K562 (cell line): ENCODE measurements at regions not wholly inside any gene's neighbourhood (a gene's known extent, or its start where the extent isn't known, plus 50 kb on each side); places are given as distances from the start of the nearest gene placed in this dataset.

Source experiments
- TF ChIP-seq, protein P1 (sequence below): fragments of 450-650 bp; IDR thresholded peaks from 2 replicates; pipeline ENCODE4 v1.6.1; 2017; ENCODE audit warnings: antibody characterized with exemption, mild to moderate bottlenecking
- TF ChIP-seq, protein P2 (sequence below), 3 experiments: IDR thresholded peaks in 2 of 3; conservative IDR thresholded peaks in 1 of 3; 2 replicates each; pipeline ENCODE4 v1.5.1; 2011 to 2012; ENCODE audit warnings: low read length in 3 of 3, mild to moderate bottlenecking in 3 of 3, control low read depth in 2 of 3, improper control_type of control experiment in 1 of 3, inconsistent platforms in 1 of 3, low read depth in 1 of 3, mixed read lengths in 1 of 3, moderate library complexity in 1 of 3; ENCODE audit not compliant: insufficient read depth in 2 of 3
- TF ChIP-seq, protein P3 (sequence below): fragments of 450-650 bp; formaldehyde crosslinking; IDR thresholded peaks from 2 replicates; pipeline ENCODE4 v1.4.0; 2022; ENCODE audit warnings: missing genetic modification characterization

DNA sequence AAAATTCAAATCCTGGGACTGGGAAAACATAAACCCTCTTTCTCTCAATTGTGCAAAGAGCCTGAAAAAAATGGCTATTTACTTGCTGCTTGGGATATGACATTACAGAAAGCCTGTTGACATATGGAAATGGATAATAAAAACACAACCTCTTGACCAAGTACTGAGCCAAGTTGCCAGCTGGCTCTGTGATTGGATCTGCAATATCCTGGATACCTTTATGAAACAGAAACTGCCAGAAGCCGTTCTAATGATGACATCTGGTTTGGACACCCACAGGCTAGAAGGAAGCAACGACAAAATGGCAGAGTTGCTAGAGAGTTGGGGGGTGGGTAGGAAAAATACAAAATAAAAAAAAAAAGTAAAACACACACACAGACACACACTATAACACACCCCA, 481.4 kb downstream of the FAT4 start:
- TF ChIP-seq, protein P1, sequence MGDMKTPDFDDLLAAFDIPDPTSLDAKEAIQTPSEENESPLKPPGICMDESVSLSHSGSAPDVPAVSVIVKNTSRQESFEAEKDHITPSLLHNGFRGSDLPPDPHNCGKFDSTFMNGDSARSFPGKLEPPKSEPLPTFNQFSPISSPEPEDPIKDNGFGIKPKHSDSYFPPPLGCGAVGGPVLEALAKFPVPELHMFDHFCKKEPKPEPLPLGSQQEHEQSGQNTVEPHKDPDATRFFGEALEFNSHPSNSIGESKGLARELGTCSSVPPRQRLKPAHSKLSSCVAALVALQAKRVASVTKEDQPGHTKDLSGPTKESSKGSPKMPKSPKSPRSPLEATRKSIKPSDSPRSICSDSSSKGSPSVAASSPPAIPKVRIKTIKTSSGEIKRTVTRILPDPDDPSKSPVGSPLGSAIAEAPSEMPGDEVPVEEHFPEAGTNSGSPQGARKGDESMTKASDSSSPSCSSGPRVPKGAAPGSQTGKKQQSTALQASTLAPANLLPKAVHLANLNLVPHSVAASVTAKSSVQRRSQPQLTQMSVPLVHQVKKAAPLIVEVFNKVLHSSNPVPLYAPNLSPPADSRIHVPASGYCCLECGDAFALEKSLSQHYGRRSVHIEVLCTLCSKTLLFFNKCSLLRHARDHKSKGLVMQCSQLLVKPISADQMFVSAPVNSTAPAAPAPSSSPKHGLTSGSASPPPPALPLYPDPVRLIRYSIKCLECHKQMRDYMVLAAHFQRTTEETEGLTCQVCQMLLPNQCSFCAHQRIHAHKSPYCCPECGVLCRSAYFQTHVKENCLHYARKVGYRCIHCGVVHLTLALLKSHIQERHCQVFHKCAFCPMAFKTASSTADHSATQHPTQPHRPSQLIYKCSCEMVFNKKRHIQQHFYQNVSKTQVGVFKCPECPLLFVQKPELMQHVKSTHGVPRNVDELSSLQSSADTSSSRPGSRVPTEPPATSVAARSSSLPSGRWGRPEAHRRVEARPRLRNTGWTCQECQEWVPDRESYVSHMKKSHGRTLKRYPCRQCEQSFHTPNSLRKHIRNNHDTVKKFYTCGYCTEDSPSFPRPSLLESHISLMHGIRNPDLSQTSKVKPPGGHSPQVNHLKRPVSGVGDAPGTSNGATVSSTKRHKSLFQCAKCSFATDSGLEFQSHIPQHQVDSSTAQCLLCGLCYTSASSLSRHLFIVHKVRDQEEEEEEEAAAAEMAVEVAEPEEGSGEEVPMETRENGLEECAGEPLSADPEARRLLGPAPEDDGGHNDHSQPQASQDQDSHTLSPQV: no peak
- TF ChIP-seq, protein P2, sequence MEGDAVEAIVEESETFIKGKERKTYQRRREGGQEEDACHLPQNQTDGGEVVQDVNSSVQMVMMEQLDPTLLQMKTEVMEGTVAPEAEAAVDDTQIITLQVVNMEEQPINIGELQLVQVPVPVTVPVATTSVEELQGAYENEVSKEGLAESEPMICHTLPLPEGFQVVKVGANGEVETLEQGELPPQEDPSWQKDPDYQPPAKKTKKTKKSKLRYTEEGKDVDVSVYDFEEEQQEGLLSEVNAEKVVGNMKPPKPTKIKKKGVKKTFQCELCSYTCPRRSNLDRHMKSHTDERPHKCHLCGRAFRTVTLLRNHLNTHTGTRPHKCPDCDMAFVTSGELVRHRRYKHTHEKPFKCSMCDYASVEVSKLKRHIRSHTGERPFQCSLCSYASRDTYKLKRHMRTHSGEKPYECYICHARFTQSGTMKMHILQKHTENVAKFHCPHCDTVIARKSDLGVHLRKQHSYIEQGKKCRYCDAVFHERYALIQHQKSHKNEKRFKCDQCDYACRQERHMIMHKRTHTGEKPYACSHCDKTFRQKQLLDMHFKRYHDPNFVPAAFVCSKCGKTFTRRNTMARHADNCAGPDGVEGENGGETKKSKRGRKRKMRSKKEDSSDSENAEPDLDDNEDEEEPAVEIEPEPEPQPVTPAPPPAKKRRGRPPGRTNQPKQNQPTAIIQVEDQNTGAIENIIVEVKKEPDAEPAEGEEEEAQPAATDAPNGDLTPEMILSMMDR (IDR thresholded peaks at IDR 0.05 in 2 of 3, conservative IDR thresholded peaks at IDR 0.05 in 1 of 3; ENCODE audit: insufficient read depth in 2 of 3, low read depth in 1 of 3, low read length in 3 of 3): no peak
- TF ChIP-seq, protein P3, sequence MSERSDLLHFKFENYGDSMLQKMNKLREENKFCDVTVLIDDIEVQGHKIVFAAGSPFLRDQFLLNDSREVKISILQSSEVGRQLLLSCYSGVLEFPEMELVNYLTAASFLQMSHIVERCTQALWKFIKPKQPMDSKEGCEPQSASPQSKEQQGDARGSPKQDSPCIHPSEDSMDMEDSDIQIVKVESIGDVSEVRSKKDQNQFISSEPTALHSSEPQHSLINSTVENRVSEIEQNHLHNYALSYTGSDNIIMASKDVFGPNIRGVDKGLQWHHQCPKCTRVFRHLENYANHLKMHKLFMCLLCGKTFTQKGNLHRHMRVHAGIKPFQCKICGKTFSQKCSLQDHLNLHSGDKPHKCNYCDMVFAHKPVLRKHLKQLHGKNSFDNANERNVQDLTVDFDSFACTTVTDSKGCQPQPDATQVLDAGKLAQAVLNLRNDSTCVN (CRISPR knock-in tag): no peak
